Spleen (tissue), 11 donors: ENCODE measurements at regions not wholly inside any gene's neighbourhood (a gene's known extent, or its start where the extent isn't known, plus 50 kb on each side); places are given as distances from the start of the nearest gene placed in this dataset.
"Not testable (repeated sequence)": the region's sequence is repeated elsewhere in the genome, so short reads cannot be mapped to it uniquely, and the experiment has no call there.

Experiments used
- DNase-seq: peaks from one replicate; pipeline ENCODE4 v3.0.0-alpha.2; 2020
- H3K27ac ChIP-seq, 8 donors: fragments of 200-600 bp; sonication (generic) in 7 of 8; 1 replicate in 4 of 8; 2 replicates in 4 of 8; pipeline versions ENCODE4 v1.5.0 to v1.8.0; 2016 to 2021; ENCODE audit warnings: inconsistent platforms in 4 of 8, mild to moderate bottlenecking in 4 of 8, moderate library complexity in 1 of 8
- H3K27me3 ChIP-seq, 7 donors: fragments of 200-600 bp; sonication (generic) in 6 of 7; replicated peaks in 1 of 7; 1 replicate in 4 of 7; 2 replicates in 3 of 7; pipeline versions ENCODE4 v1.5.0 to v1.8.0; 2016 to 2021; ENCODE audit warnings: inconsistent platforms in 3 of 7, mild to moderate bottlenecking in 1 of 7
- H3K36me3 ChIP-seq, 6 donors: fragments of 200-600 bp; sonication (generic) in 5 of 6; 1 replicate in 4 of 6; 2 replicates in 2 of 6; pipeline versions ENCODE4 v1.5.0 to v1.8.0; 2016 to 2021; ENCODE audit warnings: inconsistent platforms in 2 of 6
- H3K4me1 ChIP-seq, 6 donors: fragments of 200-600 bp; sonication (generic) in 5 of 6; 1 replicate in 3 of 6; 2 replicates in 3 of 6; pipeline versions ENCODE4 v1.5.0 to v1.8.0; 2016 to 2021; ENCODE audit warnings: inconsistent platforms in 3 of 6
- H3K4me3 ChIP-seq, 8 donors: fragments of 200-600 bp; sonication (generic) in 7 of 8; 1 replicate in 4 of 8; 2 replicates in 4 of 8; pipeline versions ENCODE4 v1.5.0 to v1.8.0; 2016 to 2021; ENCODE audit warnings: inconsistent platforms in 4 of 8, mild to moderate bottlenecking in 4 of 8, moderate library complexity in 2 of 8
- H3K9me3 ChIP-seq, 8 donors: fragments of 200-600 bp; sonication (generic) in 7 of 8; 1 replicate in 4 of 8; 2 replicates in 4 of 8; pipeline versions ENCODE4 v1.5.0 to v1.8.0; 2016 to 2021; ENCODE audit warnings: inconsistent platforms in 4 of 8
- POLR2A ChIP-seq, 3 donors: fragments of 450-650 bp; IDR thresholded peaks; one replicate each; pipeline ENCODE4 v1.5.1; 2017; ENCODE audit warnings: antibody characterized with exemption in 3 of 3, mild to moderate bottlenecking in 1 of 3
- POLR2AphosphoS5 ChIP-seq, 3 donors: sonication (generic); formaldehyde crosslinking; IDR thresholded peaks; one replicate each; pipeline ENCODE4 v1.5.1; 2017; ENCODE audit warnings: antibody characterized with exemption in 3 of 3
- WGBS, 5 donors: extraction: QIAGEN DNeasy Blood & Tissue Kit in 3 of 5; methylation state at CpG; one replicate each; pipeline versions ENCODE4 v1.1.5 to v1.1.7; 2013 to 2018; 5-methylcytosine and 5-hydroxymethylcytosine counted together
- intact Hi-C: fragments of 100-400 bp; cut with DNase I; formaldehyde crosslinking; loops from one replicate; pipeline ENCODE4 v1.15.0; 2023; ENCODE audit warnings: low total_unique reads
- TF ChIP-seq, protein P1 (sequence below), 11 experiments: fragments of 200-600 bp in 7 of 11; fragments of 450-650 bp in 4 of 11; sonication (generic) in 4 of 11; IDR thresholded peaks in 8 of 11; conservative IDR thresholded peaks in 3 of 11; 1 replicate in 7 of 11; 2 replicates in 4 of 11; pipeline versions ENCODE4 v1.4.0 to v1.8.0; 2016 to 2021; ENCODE audit warnings: antibody characterized with exemption in 11 of 11, inconsistent platforms in 4 of 11, mild to moderate bottlenecking in 1 of 11
- donor health status: healthy with polysubstance abuse.
- donor health status: DM: no; HTN: no; CAD: no; lungs with moderate emphysema.
- donor health status: DM: no; HTN: no; CAD: no.
- donor health status: Bipolar disorder and iron deficiency.
- donor health status: healthy.
- donor health status: DM: no; HTN: no; CAD: no.
- donor health status: DM: yes; HTN: yes; CAD: no.

DNA sequence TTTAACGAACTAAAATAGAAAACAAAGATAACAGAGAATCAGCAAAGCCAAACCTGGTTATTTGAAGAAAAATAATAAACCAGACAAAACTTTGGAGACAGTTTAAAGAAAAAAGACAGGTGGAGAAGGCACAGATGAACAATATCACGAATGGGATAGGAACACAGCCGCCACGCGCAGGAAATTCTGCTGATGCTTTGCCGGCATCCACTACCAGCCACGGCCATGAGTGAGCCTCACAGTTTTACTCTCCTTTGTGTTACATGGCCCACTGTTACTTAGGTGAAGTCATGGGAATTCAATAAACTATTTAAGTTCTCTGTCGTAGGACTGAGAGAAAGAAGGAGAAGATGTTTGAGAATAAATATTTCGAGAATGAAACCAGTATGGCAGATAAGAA lies 503.4 kb downstream of the TTLL7 start:
- no peak for TF ChIP-seq POLR2AphosphoS5 (IDR thresholded peaks at IDR 0.05)
- TF ChIP-seq, protein P1, sequence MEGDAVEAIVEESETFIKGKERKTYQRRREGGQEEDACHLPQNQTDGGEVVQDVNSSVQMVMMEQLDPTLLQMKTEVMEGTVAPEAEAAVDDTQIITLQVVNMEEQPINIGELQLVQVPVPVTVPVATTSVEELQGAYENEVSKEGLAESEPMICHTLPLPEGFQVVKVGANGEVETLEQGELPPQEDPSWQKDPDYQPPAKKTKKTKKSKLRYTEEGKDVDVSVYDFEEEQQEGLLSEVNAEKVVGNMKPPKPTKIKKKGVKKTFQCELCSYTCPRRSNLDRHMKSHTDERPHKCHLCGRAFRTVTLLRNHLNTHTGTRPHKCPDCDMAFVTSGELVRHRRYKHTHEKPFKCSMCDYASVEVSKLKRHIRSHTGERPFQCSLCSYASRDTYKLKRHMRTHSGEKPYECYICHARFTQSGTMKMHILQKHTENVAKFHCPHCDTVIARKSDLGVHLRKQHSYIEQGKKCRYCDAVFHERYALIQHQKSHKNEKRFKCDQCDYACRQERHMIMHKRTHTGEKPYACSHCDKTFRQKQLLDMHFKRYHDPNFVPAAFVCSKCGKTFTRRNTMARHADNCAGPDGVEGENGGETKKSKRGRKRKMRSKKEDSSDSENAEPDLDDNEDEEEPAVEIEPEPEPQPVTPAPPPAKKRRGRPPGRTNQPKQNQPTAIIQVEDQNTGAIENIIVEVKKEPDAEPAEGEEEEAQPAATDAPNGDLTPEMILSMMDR (IDR thresholded peaks at IDR 0.05 in 8 of 11, conservative IDR thresholded peaks at IDR 0.05 in 3 of 11) = no peak
- no peak for TF ChIP-seq POLR2A (IDR thresholded peaks at IDR 0.05)
- Histone ChIP-seq H3K4me1 (peaks cover 0 to 5% (median 0%) of the 10 kb centered on the region in 6 donors), H3K27me3 (no peaks in the 10 kb centered on the region), H3K36me3 (no peaks in the 10 kb centered on the region), H3K4me3 (no peak overlapping the region), H3K9me3 (no peaks in the 10 kb centered on the region), H3K27ac (no peak overlapping the region)
- intact Hi-C loops = no loop called here
- DNase-seq = no peak
- WGBS, 5 donors = 89 to 98% (median 92%) methylated on average over 9 of the region's 9 CpGs

DNA sequence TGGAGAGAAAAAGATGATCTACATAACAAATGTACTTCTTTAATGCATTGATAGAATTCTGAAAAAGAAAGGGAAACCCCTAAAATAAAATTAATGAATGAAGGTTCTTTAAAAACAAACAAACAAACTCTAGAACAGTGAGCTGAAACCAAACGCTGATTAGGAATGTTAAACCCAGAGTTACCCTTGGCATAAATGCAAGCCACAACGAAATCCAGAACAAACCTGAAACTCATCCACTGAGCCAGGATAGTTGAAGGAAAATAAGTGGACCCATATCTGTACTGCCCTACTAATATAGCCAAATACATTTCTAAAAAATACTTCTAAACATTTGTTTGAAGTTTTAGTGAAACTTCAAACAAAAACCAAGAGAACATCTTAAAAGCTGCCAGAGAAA lies 505.3 kb downstream of the TTLL7 start:
- intact Hi-C loops = no loop called here
- H3K4me3 ChIP-seq = no peak overlapping the region
- no peaks in the 10 kb centered on the region for H3K4me1 ChIP-seq
- no peaks in the 10 kb centered on the region for H3K9me3 ChIP-seq
- TF ChIP-seq POLR2AphosphoS5 (IDR thresholded peaks at IDR 0.05) (no peak), POLR2A (IDR thresholded peaks at IDR 0.05) (no peak)
- TF ChIP-seq, protein P1 (IDR thresholded peaks at IDR 0.05 in 8 of 11, conservative IDR thresholded peaks at IDR 0.05 in 3 of 11) = no peak
- DNase-seq = no peak
- WGBS, 5 donors = 76 to 85% (median 82%) methylated on average over 2 of the region's 2 CpGs
- no peak overlapping the region for H3K27ac ChIP-seq
- H3K36me3 ChIP-seq = no peaks in the 10 kb centered on the region
- no peaks in the 10 kb centered on the region for H3K27me3 ChIP-seq

DNA sequence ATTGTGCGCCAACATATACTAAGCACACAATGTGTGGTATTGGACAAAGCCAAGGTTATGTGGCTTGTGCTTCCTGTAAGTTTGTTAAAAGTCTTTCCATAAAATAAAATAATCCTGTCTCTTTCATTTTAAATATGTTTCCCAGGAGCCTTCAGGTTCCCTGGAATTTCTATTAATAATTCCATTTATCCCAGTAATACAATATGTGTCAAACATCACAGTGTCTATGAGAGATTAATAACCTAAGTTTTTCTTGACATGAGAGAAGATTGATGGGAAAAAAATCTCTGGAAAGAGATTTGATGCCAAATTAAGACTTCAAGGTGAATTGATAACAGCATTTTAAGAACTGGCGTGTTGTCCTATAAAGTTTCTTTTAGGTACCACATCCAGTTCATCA lies 507.0 kb downstream of the TTLL7 start:
- TF ChIP-seq, protein P1 (IDR thresholded peaks at IDR 0.05 in 8 of 11, conservative IDR thresholded peaks at IDR 0.05 in 3 of 11) = no peak
- TF ChIP-seq POLR2AphosphoS5 (IDR thresholded peaks at IDR 0.05) (no peak), POLR2A (IDR thresholded peaks at IDR 0.05) (no peak)

DNA sequence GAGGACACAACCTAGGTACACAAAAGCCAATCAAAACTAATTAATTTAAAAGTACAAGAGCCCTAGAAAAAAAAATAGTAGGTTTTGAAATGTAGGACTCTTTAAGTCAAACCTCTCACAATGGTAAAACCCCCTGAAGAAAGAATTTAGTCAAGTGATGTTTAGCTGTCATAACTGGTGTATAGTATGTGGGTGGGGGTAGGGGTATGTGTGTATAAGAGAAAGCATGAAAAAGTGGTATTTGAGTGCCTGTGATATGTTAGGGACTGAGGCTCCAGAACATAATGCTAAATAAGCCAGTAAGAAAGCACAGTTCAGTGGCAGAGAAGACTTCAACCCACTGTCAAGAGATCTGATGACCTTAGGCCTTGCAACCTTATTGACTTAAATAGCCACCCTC lies 507.9 kb downstream of the TTLL7 start:
- no peaks in the 10 kb centered on the region for H3K4me1 ChIP-seq
- H3K9me3 ChIP-seq = no peaks in the 10 kb centered on the region
- no peak for TF ChIP-seq POLR2A (IDR thresholded peaks at IDR 0.05)
- no peaks in the 10 kb centered on the region for H3K36me3 ChIP-seq
- no peak overlapping the region for H3K27ac ChIP-seq
- no peak overlapping the region for H3K4me3 ChIP-seq
- DNase-seq = no peak
- no peaks in the 10 kb centered on the region for H3K27me3 ChIP-seq
- intact Hi-C loops = no loop called here

More for the DNA sequence above, 507.0 kb downstream of the TTLL7 start:
- Histone ChIP-seq H3K36me3 (no peaks in the 10 kb centered on the region), H3K4me3 (no peak overlapping the region), H3K4me1 (no peaks in the 10 kb centered on the region), H3K27ac (no peak overlapping the region), H3K27me3 (no peaks in the 10 kb centered on the region), H3K9me3 (no peaks in the 10 kb centered on the region)
- DNase-seq = no peak
- WGBS, 5 donors = 83 to 97% (median 88%) methylated on average over 2 of the region's 2 CpGs
- intact Hi-C loops = no loop called here

DNA sequence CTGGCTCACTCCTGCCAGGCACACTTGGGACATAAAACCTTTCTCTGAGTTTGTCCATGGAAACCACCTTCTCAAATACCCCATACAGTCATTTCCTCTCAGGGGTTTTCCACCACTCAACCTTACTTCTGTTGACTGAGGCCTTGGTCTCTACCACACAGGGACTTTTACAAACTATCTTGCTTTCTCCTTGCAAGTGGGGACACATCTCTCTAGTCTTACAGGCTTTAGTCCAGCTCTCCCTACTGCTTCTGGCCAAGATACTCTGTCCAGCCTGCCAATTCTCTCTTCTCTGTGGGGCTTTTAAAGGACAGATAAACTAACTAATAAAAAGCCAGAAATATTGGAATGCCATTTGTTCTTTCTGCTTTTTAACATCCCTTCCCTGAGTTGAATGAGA lies 510.8 kb downstream of the TTLL7 start:
- H3K36me3 ChIP-seq, H3K4me1 ChIP-seq, intact Hi-C loops, H3K27ac ChIP-seq, DNase-seq, H3K4me3 ChIP-seq, H3K9me3 ChIP-seq, H3K27me3 ChIP-seq: not testable (repeated sequence)

DNA sequence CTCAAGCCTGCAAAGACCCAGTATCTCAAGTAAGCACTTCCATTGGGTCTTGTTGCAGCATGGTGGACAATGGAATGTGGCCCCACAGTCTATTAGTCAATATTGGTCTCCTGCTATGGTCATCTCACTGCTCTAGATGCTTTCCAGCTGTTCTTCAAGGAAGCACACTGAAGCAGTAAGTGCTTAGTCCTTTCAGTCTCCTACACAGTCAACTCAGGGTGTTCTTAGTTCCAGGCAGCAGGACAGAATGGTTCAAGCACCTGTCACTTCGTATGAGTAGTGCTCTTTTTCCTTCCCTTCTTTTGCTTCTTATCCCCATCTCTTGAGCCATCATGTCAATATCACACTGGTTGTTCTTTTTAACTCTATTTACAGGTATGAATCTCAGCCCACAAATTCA lies 511.5 kb downstream of the TTLL7 start:
- H3K9me3 ChIP-seq, H3K4me3 ChIP-seq, intact Hi-C loops, H3K27me3 ChIP-seq, DNase-seq, H3K4me1 ChIP-seq, H3K27ac ChIP-seq, H3K36me3 ChIP-seq: not testable (repeated sequence)
- WGBS, 5 donors = 64 to 81% (median 74%) methylated on average over 1 of the region's 1 CpG

DNA sequence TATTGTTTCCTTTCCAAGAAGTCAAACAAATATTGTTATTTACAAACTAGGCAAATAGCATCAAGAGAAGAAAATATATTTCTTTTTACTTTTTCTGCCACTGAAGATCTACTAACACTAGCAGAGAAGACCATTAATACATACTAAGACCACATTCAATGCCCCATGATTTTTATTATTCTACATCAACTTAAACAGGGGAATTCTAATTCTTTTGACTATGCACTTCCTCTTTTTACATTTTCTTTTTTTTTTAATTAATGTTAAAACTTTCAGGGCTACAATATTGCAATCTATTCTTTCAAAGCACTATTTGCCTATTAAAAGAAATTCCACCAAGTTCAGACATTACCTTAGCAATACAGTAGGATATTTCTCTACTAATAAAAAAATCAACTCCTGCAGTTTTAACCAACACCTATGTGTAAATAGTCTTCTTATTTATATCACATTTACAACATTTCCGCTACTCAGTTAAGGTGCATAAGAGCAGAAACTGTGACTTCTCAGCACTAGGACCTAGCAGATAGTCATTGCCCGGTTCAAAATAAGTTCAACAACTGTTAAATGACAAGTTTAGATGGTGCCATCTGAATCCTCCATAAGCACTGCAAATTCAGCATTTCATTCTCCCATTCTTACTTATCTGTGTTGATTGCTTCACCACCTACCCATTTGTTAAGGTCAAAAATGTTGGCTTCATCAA lies 513.5 kb downstream of the TTLL7 start:
- H3K4me1 ChIP-seq, H3K27me3 ChIP-seq, H3K4me3 ChIP-seq, intact Hi-C loops, H3K9me3 ChIP-seq, DNase-seq, H3K36me3 ChIP-seq: not testable (repeated sequence)
- H3K27ac ChIP-seq = peak overlapping the region in 2 of 8 donors; percentile 7 to 15
- WGBS, 5 donors = 59 to 91% (median 77%) methylated on average over 2 of the region's 2 CpGs

DNA sequence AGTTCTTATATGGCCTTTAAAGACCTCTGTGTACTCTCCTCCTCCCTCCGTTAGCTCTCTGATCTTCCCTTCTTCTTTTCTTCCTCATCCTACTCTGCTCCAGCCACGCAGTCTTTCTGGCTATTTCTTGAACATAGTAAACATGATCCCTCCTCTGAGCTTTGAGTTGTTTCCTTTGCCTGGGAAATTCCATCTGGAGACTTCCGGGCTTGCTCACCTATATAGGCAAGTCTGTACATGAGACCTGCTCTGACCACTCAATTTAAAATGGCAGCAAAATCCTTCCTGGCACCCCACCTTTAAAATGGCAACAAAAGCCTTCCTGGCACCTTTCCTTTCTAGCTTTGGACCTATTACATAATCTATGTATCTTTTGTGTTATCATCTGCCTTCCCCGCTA lies 517.6 kb downstream of the TTLL7 start:
- H3K27ac ChIP-seq, intact Hi-C loops: not testable (repeated sequence)
- WGBS, 5 donors = 86 to 92% (median 89%) methylated on average over 3 of the region's 4 CpGs

More for the DNA sequence above, 517.6 kb downstream of the TTLL7 start:
- DNase-seq, H3K36me3 ChIP-seq, H3K27me3 ChIP-seq, H3K9me3 ChIP-seq, H3K4me1 ChIP-seq, H3K4me3 ChIP-seq: not testable (repeated sequence)
